GM19023 (cell line): ENCODE measurements at regions not wholly inside any gene's neighbourhood (a gene's known extent, or its start where the extent isn't known, plus 50 kb on each side); places are given as distances from the start of the nearest gene placed in this dataset.

Experiments
- ATAC-seq: cut with Tn5 transposase; IDR thresholded peaks from one replicate; pipeline ENCODE4 v1.9.1; 2021; ENCODE audit warnings: mild to moderate bottlenecking, moderate library complexity; ENCODE audit not compliant: unreplicated experiment

GRCh38 chr5:104266161-104266560 lies 703.6 kb upstream of the NUDT12 start:
- no peak for ATAC-seq

- ATAC-seq = no peak
Observed at GRCh38 chr5:104265531-104266140, 703.0 kb upstream of the NUDT12 start.

DNA sequence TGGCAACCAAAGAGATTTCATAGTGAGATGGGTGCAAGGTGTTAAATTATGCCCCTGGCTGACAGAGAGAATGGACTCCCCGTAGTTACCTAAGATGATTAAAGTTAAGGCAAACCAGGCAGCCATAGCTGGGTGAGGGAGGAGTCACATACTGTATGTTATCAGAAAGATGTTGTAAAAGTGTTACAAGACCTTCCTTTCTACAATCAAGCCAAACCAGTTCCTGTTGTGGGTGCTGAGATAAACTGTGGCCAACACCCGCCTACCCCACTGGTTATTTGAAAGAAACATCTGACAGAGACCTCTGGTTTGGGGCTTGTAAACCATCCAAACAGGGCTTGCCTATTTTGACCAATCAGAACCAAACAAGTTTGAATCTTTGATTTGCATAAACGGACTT lies 684.7 kb upstream of the NUDT12 start:
- ATAC-seq = no peak

GRCh38 chr5:104241046-104241445 lies 678.5 kb upstream of the NUDT12 start:
- no peak for ATAC-seq

DNA sequence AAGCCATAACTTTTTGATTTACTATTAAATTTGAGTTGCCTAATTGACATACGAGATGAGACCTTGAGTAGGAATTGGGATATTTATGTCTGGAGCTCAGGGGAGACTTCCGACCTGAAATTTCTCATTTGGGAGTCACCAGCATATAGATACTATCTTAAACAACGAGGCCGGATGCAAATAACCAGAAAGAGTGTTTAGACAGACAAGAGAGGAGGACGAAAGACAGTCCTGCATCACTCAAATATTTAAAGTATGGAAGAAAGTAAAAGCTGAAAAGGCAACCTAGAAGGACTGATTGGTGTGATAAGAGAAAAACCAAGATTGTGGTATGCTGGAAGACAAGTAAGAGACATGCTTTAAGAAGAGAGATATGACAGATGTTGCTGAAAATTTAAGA lies 675.0 kb upstream of the NUDT12 start:
- ATAC-seq = no peak

DNA sequence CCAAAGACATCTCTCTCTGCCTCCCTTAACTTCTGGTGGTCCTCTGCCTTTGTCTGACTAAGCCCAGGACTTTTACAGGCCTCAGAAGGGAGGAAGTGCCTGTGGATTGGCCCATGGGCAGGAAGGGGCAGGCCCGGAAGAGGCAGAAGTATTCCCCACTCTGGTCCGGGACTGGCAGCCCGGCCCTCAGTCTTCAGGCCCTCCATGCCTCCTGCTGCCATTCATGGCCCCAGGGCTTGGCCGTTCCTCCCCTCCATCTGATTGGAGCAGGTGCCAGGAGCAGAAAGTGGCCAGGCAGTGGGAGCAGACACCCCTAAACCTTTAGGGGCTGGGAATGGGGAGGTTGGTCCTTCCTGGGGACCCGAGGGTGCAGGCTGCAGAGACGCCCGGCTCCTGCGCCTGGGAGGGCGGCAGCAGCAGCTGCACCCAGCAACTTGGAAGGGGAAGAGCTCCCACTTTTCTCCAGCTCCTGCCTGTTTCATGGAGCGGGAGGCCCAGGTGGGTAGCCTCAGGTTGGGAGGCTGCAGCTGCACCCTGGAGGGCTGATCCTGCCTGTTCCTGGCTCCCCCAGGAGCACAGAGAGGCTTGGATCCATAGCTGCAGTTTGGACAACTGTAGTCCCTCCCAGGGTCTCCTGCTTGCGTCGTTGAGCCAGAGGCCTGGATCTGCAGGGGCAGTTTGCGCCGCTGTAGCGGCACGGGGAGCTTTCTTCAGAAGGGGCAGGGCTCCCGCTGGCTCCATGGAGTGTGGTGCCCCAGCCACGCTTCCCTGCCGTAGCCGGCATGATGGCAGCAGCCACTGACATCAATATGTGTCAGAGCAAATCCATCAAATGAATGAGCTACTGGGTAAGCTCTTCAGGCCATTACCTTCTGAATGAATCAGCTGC lies 661.5 kb upstream of the NUDT12 start:
- ATAC-seq = no peak

DNA sequence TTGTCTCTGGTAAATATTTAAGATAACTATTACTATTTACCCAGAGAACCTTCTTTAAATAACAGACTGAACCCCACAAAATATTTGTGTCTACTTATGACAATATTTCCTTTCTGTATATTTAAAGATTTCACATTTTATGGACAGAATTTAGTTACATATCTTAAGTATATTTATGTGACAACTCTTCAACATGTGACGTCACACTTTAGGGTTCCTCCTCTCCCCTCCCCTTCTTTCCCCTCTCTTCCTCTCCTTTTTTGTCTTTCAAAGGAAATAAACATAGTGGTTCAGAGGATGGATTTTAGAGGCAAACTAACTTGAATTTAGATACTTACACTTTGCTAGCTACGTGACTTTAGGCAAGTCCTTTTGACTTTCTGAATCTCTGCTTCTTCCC lies 655.6 kb upstream of the NUDT12 start:
- ATAC-seq = no peak

- ATAC-seq = no peak
Observed at GRCh38 chr5:104213216-104213615, 650.6 kb upstream of the NUDT12 start.

DNA sequence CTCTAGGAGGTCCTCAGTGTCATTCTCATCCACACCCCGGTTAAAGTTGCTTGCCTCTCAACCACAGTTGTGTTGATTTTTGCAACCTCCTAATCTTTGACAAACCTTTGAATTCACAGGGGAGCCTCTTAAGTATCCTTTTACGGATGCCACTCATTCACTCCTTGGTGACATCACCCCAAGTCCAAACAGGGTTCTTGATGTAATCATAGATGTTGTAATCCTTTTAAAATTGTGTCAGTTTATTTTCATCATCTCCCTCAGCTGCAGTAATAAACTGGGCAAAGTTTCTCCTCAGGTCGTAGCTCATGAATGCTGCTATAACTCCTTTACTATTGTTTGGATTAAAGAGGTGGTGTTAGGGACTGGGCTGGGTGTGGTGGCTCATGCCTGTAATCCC lies 637.2 kb upstream of the NUDT12 start:
- no peak for ATAC-seq

DNA sequence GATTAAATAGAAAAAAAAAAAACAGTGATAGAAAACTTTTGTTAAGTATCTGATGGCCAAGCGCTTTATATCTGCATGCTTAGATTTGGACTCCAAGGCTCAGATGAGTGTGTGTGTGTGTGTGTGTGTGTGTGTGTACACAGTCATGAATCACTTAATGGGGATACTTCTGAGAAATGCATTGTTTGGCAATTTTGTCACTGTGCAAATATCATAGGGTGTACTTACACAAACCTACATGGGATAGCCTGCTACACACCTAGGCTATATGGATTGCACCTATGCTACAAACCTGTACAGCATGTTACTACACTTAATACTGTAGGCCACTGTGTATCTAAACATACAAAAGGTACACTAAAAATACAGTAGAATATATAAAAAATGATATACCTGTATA lies 635.6 kb upstream of the NUDT12 start:
- ATAC-seq = no peak

- no peak for ATAC-seq
Observed at GRCh38 chr5:104189909-104190308, 627.3 kb upstream of the NUDT12 start.

GRCh38 chr5:104189031-104189430 lies 626.4 kb upstream of the NUDT12 start:
- ATAC-seq = no peak

DNA sequence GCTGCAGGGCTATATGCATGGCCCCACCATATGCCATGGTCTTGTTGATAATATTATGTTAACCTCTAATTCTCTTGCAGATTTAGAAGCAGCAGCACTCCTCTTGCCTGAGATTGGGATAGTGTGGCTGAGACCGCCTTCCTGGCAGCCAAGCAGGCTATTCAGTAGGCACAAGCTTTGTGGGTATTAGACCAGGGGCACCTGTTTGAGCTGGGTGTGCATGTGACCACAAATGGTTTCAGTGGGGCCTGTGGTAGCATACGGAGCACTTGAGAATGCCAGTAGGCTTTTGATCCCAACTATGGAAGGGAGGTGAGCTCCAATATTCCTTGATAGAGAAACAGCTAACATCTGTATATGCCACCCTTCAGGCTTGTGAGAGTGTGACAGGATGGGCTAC lies 625.1 kb upstream of the NUDT12 start:
- no peak for ATAC-seq

DNA sequence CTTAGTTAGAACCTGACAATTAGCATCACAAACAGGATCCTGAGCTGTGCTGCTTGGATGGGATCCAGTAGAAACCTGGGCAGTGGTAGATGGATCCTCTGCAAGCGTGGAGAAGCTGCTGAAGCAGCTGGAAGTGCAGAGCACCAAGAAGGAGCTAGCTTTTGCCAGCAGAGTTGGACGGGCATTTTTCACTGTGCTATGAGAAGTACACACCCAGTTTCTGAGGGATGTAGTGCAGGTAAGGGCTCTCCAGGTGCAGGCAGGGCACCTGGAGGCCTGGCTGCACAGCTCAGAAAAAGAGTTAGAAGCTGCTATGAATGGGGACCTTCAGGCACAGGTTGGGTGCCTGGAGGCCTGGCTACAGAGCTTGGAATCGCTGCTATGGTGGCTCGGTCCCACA lies 623.9 kb upstream of the NUDT12 start:
- ATAC-seq = no peak

DNA sequence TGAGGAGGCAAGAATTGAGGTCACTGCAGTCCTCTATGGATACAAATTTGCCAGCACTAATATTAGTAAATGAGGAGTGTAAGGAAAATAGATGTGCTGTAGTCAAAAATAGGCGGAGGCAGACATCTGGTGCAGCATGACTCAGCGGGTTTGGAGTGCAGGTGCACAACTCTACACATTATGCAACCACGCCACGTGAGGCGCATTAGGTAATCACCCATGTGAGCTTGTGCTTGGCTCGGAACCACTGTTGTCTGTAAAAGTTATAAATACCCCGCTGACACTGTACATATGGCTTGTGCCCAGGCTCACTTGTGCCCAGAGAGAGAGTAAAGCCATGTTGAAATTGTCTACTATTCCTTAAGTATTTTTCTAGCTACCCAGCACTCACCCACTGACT lies 623.5 kb upstream of the NUDT12 start:
- no peak for ATAC-seq

- ATAC-seq = no peak
Observed at GRCh38 chr5:104184264-104184663, 621.7 kb upstream of the NUDT12 start.

DNA sequence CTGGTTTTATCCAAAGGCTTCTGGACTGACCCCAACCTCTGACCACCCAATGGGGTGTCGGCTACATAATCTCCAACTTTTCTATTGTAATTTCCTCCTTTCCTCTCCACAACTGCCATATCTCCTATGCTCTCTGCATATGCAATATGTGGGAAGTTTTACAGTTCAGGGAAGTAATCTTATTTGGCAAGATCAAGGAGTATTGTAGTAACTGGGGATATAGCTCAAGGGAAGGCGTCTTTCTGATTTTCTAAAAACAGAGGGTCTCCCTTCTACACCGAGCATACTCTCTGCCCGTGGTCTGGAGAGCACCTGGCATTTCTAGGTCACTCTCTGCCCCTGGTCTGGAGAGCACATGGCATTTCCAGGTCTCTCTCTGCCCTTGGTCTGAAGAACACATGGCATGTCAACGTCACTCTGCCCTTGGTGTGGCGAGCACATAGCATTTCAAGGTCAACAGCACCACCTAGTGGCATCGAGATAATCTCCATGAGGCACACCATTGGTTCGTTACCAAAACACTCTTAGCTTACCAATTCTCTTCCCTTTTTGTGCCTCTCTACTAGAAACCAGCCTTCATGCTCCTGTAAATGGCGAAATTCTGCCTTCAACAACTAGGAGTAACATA lies 616.4 kb upstream of the NUDT12 start:
- peak; percentile 82 for ATAC-seq

DNA sequence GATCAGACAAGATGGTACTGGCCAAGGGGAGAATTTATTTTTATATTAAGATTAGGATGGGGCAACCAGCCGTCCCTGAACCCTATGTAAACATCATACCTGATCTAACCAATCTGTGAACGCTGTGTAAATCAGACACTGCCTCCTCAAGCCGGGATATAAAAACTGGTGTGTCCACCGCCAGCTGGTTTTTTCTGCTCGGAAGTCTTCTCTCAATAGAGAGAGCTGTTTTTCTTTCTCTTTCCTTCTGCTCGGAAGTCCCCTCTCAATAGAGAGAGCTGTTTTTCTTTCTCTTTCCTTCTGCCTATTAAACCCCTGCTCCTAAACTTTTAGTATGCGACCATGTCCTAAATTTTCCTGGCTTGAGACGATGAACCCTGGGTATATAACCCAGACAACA lies 615.5 kb upstream of the NUDT12 start:
- no peak for ATAC-seq

GRCh38 chr5:104177651-104178050 lies 615.1 kb upstream of the NUDT12 start:
- no peak for ATAC-seq

DNA sequence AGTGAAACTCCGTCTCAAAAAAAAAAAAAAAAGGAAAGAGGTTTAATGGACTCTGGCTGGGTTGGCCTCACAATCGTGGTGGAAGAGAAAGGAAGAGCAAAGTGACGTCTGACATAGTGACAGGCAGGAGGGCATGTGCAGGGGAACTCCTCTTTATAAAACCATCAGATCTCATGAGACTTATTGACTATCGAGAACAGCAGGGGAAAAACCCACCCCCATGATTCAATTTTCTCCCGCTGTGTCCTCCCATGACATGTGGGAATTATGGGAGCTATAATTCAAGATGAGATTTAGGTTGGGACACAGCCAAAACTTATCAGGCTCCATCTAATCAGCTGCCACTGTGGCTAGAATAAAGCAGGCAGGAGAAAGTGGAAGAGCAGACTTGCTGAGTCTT lies 610.4 kb upstream of the NUDT12 start:
- no peak for ATAC-seq

GRCh38 chr5:104171958-104172690 lies 609.5 kb upstream of the NUDT12 start:
- no peak for ATAC-seq
